ENCODE measurements at regions not wholly inside any gene's neighbourhood (a gene's known extent, or its start where the extent isn't known, plus 50 kb on each side); places are given as distances from the start of the nearest gene placed in this dataset.

- no peak overlapping the region for H3K27ac ChIP-seq
- no peak for TF ChIP-seq CTCF (IDR thresholded peaks at IDR 0.05)
- intact Hi-C loops (cut with DNase I) = no loop called here
- H3K9me3 ChIP-seq = no peaks in the 10 kb centered on the region
- no peak overlapping the region for H3K4me3 ChIP-seq
- no peaks in the 10 kb centered on the region for H3K4me1 ChIP-seq
- no peak overlapping the region for H3K9ac ChIP-seq (ENCODE audit: low read depth in 2 of 2, low read length in 2 of 2)
- no peaks in the 10 kb centered on the region for H3K27me3 ChIP-seq
- no peak for DNase-seq
- H3K36me3 ChIP-seq = no peaks in the 10 kb centered on the region
Observed at GRCh38 chr4:11636031-11636430, 207.3 kb upstream of the HS3ST1 start.

- Histone ChIP-seq H3K4me3 (no peak overlapping the region), H3K36me3 (no peaks in the 10 kb centered on the region), H3K9me3 (no peaks in the 10 kb centered on the region), H3K4me1 (no peaks in the 10 kb centered on the region), H3K27me3 (no peaks in the 10 kb centered on the region), H3K9ac (ENCODE audit: low read depth in 2 of 2, low read length in 2 of 2) (no peak overlapping the region), H3K27ac (no peak overlapping the region)
- intact Hi-C loops (cut with DNase I) = no loop called here
- no peak for DNase-seq
- TF ChIP-seq CTCF (IDR thresholded peaks at IDR 0.05) = no peak
Observed at GRCh38 chr4:11635342-11635741, 206.6 kb upstream of the HS3ST1 start.

GRCh38 chr4:11634283-11634682, 205.6 kb upstream of the HS3ST1 start:
- Histone ChIP-seq H3K27me3 (no peaks in the 10 kb centered on the region), H3K27ac (no peak overlapping the region), H3K9ac (ENCODE audit: low read depth in 2 of 2, low read length in 2 of 2) (no peak overlapping the region), H3K36me3 (no peaks in the 10 kb centered on the region), H3K4me3 (no peak overlapping the region), H3K4me1 (no peaks in the 10 kb centered on the region), H3K9me3 (no peaks in the 10 kb centered on the region)
- intact Hi-C loops (cut with DNase I) = no loop called here
- TF ChIP-seq CTCF (IDR thresholded peaks at IDR 0.05) = no peak
- peak; percentile 66 for DNase-seq

DNA sequence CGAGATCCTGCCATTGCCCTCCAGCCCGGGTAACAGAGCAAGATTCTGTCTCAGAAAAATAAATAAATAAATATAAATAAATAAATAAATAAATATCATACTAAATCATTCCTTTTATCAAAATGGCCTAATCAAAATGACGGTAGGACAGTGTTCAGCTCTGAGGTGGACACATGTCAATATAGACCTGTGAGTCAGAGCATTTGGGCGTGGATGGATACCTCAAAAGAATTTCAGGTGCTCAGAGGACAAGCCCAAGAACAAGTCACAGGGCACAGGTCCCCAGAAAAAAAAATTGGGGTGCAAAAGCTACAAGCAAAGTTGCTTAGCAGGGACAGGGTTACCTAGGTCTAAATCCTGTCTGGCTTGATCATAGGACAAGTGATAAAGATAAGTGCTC, 204.7 kb upstream of the HS3ST1 start:
- intact Hi-C loops (cut with DNase I) = no loop called here
- H3K27ac ChIP-seq = no peak overlapping the region
- no peaks in the 10 kb centered on the region for H3K9me3 ChIP-seq
- H3K36me3 ChIP-seq = no peaks in the 10 kb centered on the region
- no peak for TF ChIP-seq CTCF (IDR thresholded peaks at IDR 0.05)
- no peaks in the 10 kb centered on the region for H3K4me1 ChIP-seq
- H3K27me3 ChIP-seq = no peaks in the 10 kb centered on the region
- no peak overlapping the region for H3K4me3 ChIP-seq
- H3K9ac ChIP-seq (ENCODE audit: low read depth in 2 of 2, low read length in 2 of 2) = no peak overlapping the region
- DNase-seq = no peak

DNA sequence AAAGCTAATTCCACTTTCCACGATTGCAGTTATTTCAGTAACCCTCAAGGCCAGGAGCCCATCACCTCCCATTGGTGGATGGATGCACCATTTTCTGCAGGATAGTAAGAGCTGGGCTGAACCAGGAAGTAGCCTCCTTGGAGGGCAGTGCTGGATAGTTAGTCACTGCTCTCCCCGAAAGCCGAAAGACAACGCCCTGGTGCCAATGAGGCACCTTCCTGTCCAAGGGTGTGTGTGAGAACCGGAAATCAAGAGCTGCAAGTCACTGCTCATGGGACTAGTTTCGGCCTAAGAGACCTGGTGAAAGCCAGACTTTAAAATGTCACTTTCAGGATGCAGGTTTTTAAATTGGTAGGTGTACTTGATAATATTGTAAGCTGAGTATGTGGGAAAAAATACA, 203.8 kb upstream of the HS3ST1 start:
- Histone ChIP-seq H3K36me3 (no peaks in the 10 kb centered on the region), H3K9me3 (no peaks in the 10 kb centered on the region), H3K27ac (no peak overlapping the region), H3K9ac (ENCODE audit: low read depth in 2 of 2, low read length in 2 of 2) (no peak overlapping the region), H3K4me3 (no peak overlapping the region), H3K4me1 (no peaks in the 10 kb centered on the region), H3K27me3 (no peaks in the 10 kb centered on the region)
- TF ChIP-seq CTCF (IDR thresholded peaks at IDR 0.05) = no peak
- no peak for DNase-seq
- intact Hi-C loops (cut with DNase I) = no loop called here

GRCh38 chr4:11632025-11632424, 203.3 kb upstream of the HS3ST1 start:
- Histone ChIP-seq H3K4me3 (no peak overlapping the region), H3K27me3 (no peaks in the 10 kb centered on the region), H3K9me3 (no peaks in the 10 kb centered on the region), H3K4me1 (no peaks in the 10 kb centered on the region), H3K9ac (ENCODE audit: low read depth in 2 of 2, low read length in 2 of 2) (no peak overlapping the region), H3K27ac (no peak overlapping the region), H3K36me3 (no peaks in the 10 kb centered on the region)
- DNase-seq = no peak
- intact Hi-C loops (cut with DNase I) = no loop called here
- no peak for TF ChIP-seq CTCF (IDR thresholded peaks at IDR 0.05)

Measured in colonic mucosa (tissue), 4 donors.